ENCODE measurements at regions not wholly inside any gene's neighbourhood (a gene's known extent, or its start where the extent isn't known, plus 50 kb on each side); places are given as distances from the start of the nearest gene placed in this dataset.

DNA sequence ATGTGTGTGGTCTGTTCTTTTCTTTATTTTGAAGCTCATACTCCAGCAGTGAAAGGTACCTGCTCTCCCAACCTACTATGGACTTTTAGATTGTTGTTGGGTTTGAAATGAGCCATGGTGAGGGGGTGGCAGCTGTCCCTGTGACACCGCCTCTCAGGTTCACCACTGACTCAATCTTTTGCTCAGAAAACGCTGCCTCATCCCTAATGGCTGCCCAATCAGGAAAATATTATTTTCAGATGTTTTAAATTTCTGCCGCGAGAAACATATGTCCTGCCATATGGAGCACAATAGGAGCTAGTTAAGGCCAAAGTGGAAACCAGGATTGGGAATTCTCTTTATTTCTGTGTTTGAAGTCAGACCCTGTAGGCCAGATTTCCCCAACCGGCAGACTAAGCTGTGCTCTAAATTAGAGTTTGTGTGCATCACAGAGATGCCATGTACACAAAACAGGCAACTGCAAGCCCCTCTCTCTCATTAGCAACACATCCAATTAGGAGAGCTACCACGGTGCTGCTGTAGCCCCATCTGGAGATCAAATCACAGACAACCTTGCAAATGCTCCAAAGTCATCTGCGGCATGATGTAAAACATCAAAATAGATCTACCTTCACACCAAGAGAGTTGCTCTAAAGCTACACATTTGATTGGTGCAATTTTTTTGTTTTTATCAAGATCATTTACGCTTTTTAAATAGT lies 144.1 kb upstream of the BACH2 start:
- TF ChIP-seq, protein P1, sequence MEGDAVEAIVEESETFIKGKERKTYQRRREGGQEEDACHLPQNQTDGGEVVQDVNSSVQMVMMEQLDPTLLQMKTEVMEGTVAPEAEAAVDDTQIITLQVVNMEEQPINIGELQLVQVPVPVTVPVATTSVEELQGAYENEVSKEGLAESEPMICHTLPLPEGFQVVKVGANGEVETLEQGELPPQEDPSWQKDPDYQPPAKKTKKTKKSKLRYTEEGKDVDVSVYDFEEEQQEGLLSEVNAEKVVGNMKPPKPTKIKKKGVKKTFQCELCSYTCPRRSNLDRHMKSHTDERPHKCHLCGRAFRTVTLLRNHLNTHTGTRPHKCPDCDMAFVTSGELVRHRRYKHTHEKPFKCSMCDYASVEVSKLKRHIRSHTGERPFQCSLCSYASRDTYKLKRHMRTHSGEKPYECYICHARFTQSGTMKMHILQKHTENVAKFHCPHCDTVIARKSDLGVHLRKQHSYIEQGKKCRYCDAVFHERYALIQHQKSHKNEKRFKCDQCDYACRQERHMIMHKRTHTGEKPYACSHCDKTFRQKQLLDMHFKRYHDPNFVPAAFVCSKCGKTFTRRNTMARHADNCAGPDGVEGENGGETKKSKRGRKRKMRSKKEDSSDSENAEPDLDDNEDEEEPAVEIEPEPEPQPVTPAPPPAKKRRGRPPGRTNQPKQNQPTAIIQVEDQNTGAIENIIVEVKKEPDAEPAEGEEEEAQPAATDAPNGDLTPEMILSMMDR (IDR thresholded peaks at IDR 0.05; ENCODE audit: extremely low read depth in 1 of 2, insufficient read depth in 1 of 2, low read depth in 1 of 2, low read length in 2 of 2), result no peak
- TF ChIP-seq POLR2A (IDR thresholded peaks at IDR 0.05; ENCODE audit: low read depth, low read length) (no peak), JUN (IDR thresholded peaks at IDR 0.05; ENCODE audit: borderline replicate concordance, insufficient read depth, insufficient read length, low read depth) (no peak), POLR2AphosphoS5 (IDR thresholded peaks at IDR 0.05; ENCODE audit: insufficient read depth, low read depth, low read length) (no peak), EZH2 (IDR thresholded peaks at IDR 0.05; ENCODE audit: borderline replicate concordance, low read depth, low read length, severe bottlenecking) (no peak), MYC (IDR thresholded peaks at IDR 0.05; ENCODE audit: low read depth, low read length) (no peak)
- TF ChIP-seq, protein P2, sequence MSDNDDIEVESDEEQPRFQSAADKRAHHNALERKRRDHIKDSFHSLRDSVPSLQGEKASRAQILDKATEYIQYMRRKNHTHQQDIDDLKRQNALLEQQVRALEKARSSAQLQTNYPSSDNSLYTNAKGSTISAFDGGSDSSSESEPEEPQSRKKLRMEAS (IDR thresholded peaks at IDR 0.05; ENCODE audit: insufficient read depth, insufficient read length), result no peak

Data from endothelial cell of umbilical vein (primary cell).